GM10266 (cell line): ENCODE measurements at regions not wholly inside any gene's neighbourhood (a gene's known extent, or its start where the extent isn't known, plus 50 kb on each side); places are given as distances from the start of the nearest gene placed in this dataset.

Experiments
- DNase-seq: peaks from one replicate; pipeline ENCODE4 v3.0.0; 2012; ENCODE audit errors: extremely low spot score
- TF ChIP-seq, protein P1 (sequence below): IDR thresholded peaks from 2 replicates; pipeline ENCODE4 v1.5.1; 2012; ENCODE audit warnings: mild to moderate bottlenecking, low read depth; ENCODE audit not compliant: control insufficient read depth, insufficient read depth; ENCODE audit errors: missing control alignments

DNA sequence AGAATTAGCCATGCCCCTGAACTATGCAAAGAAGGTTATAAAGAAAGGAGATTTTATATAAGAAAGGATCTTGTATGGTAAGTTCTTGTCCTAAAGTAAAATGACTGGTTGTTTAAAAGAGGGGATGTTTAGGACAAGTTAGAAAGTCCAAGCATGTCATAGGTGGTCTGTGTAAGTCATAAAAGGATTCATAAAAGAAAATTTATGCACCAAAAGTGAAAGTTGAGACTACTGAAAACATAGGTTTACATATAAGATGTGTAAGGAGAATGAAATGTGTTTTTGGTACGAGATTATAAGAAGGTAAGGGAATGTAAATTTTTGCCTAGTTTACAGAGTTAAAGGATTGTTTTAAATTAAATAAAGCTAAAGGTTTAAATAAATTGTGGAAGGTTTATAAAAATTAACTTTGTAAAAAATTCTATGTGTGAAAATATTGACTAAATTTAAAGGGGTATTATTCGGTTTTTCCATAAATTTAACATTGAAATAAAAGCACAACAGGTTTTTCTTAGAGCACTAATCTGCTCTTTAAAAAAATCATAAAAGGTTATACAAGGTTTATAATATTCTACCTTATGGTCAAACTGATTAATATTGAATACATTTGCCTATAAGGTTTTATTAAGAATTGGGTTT lies 93.6 kb upstream of the UST start:
- DNase-seq = no peak
- TF ChIP-seq, protein P1, sequence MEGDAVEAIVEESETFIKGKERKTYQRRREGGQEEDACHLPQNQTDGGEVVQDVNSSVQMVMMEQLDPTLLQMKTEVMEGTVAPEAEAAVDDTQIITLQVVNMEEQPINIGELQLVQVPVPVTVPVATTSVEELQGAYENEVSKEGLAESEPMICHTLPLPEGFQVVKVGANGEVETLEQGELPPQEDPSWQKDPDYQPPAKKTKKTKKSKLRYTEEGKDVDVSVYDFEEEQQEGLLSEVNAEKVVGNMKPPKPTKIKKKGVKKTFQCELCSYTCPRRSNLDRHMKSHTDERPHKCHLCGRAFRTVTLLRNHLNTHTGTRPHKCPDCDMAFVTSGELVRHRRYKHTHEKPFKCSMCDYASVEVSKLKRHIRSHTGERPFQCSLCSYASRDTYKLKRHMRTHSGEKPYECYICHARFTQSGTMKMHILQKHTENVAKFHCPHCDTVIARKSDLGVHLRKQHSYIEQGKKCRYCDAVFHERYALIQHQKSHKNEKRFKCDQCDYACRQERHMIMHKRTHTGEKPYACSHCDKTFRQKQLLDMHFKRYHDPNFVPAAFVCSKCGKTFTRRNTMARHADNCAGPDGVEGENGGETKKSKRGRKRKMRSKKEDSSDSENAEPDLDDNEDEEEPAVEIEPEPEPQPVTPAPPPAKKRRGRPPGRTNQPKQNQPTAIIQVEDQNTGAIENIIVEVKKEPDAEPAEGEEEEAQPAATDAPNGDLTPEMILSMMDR = no peak

DNA sequence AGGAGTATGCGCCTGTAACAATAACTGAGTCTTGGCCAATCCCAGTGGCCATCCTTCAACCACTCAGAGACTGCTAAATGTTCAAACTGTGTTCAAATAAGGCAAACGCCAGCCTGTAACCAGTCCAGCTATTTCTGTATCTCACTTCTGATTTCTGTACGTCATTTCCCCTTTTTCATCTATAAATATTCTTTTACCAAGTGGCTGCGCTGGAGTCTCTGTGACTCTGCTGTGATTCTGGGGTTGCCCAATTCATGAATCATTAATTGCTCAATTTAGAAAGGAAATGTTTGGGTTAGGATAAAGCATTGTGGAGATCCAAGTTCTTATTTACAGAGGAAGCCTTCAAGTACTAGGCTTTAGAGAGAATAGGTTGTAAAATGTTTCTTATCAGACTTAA lies 89.8 kb upstream of the UST start:
- TF ChIP-seq, protein P1 = no peak
- DNase-seq = no peak

- DNase-seq = no peak
- TF ChIP-seq, protein P1 = no peak
Measured at GRCh38 chr6:148658681-148659430, 88.0 kb upstream of the UST start.

GRCh38 chr6:148667395-148667794 lies 79.4 kb upstream of the UST start:
- TF ChIP-seq, protein P1 = no peak
- DNase-seq = no peak

- TF ChIP-seq, protein P1 = no peak
- DNase-seq = no peak
Measured at GRCh38 chr6:148671085-148671484, 75.7 kb upstream of the UST start.

DNA sequence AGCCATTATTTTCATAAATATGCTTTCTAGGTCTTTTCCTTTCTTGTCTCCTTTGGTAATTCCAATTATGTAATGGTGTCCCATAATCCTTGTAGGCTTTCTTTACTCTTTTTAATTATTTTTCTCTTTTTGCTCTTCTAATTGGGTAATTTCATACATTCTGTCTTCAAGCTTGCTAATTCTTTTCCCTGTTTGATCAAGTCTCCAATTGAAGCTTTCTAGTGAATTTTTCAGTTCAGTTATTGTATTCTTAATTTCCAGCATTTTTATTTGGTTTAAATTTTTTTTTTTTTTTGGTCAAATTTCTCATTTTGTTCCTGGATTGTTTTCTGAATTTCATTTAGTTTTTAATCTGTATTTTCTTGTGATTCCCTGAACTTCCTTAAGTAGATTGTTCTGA lies 74.9 kb upstream of the UST start:
- no peak for DNase-seq
- TF ChIP-seq, protein P1 = no peak

DNA sequence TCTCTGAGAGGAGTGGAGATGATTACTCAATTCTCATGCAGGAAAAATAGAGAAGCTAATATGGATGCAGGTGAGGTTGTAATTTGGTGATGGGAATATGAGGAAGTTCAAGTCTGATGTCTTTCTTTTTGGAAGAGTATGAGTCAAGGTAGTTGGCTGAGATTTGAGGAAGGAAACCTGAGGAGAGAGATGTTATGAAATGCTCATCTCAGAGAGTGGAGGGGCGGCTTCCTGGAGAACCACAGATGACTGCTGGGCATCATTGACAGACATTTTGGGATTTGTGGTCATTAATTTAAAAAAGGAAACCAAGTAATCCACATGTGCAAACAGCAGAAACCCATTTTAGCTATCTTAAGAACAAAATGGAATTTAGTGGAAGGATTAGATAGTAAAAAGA lies 72.5 kb upstream of the UST start:
- DNase-seq = no peak
- TF ChIP-seq, protein P1 = no peak
